ENCODE measurements at regions not wholly inside any gene's neighbourhood (a gene's known extent, or its start where the extent isn't known, plus 50 kb on each side); places are given as distances from the start of the nearest gene placed in this dataset.
"Not testable (repeated sequence)": the region's sequence is repeated elsewhere in the genome, so short reads cannot be mapped to it uniquely, and the experiment has no call there.

- DNase-seq: no peak
These were observed 955.4 kb upstream of the FANCL start for GRCh38 chr2:59196491-59196890.

- DNase-seq: no peak
These were observed 954.7 kb upstream of the FANCL start for GRCh38 chr2:59195851-59196250.

- DNase-seq: no peak
These were observed 950.7 kb upstream of the FANCL start for GRCh38 chr2:59191781-59192180.

GRCh38 chr2:59190518-59190917, 949.4 kb upstream of the FANCL start:
- DNase-seq: no peak

GRCh38 chr2:59184276-59185020, 943.3 kb upstream of the FANCL start:
- DNase-seq: no peak

- DNase-seq: no peak
These were observed 941.9 kb upstream of the FANCL start for GRCh38 chr2:59183070-59183469.

- DNase-seq: no peak
These were observed 941.1 kb upstream of the FANCL start for GRCh38 chr2:59182249-59182648.

- no peak for DNase-seq
These were observed 940.2 kb upstream of the FANCL start for GRCh38 chr2:59181347-59181746.

- DNase-seq: no peak
These were observed 939.5 kb upstream of the FANCL start for GRCh38 chr2:59180621-59181020.

- DNase-seq: no peak
These were observed 939.0 kb upstream of the FANCL start for GRCh38 chr2:59180111-59180510.

- no peak for DNase-seq
These were observed 936.6 kb upstream of the FANCL start for GRCh38 chr2:59177748-59178147.

GRCh38 chr2:59176737-59177136, 935.6 kb upstream of the FANCL start:
- DNase-seq: no peak

GRCh38 chr2:59174536-59175243, 933.6 kb upstream of the FANCL start:
- DNase-seq: no peak

GRCh38 chr2:59173325-59173724, 932.2 kb upstream of the FANCL start:
- DNase-seq: no peak

- no peak for DNase-seq
These were observed 929.9 kb upstream of the FANCL start for GRCh38 chr2:59171019-59171418.

- no peak for DNase-seq
These were observed 927.6 kb upstream of the FANCL start for GRCh38 chr2:59168766-59169165.

GRCh38 chr2:59167514-59167913, 926.4 kb upstream of the FANCL start:
- DNase-seq: no peak

GRCh38 chr2:59157908-59158307, 916.8 kb upstream of the FANCL start:
- not testable (repeated sequence) for DNase-seq

- no peak for DNase-seq
These were observed 910.7 kb upstream of the FANCL start for GRCh38 chr2:59151805-59152204.

GRCh38 chr2:59150217-59150849, 909.2 kb upstream of the FANCL start:
- DNase-seq: no peak

- no peak for DNase-seq
These were observed 908.1 kb upstream of the FANCL start for GRCh38 chr2:59149271-59149670.

- no peak for DNase-seq
These were observed 871.1 kb upstream of the FANCL start for GRCh38 chr2:59112258-59112657.

GRCh38 chr2:59096973-59097372, 855.8 kb upstream of the FANCL start:
- DNase-seq: no peak

GRCh38 chr2:59093571-59093970, 852.4 kb upstream of the FANCL start:
- no peak for DNase-seq
